Loucy (cell line): ENCODE measurements at regions not wholly inside any gene's neighbourhood (a gene's known extent, or its start where the extent isn't known, plus 50 kb on each side); places are given as distances from the start of the nearest gene placed in this dataset.

Experiments
- H2AFZ ChIP-seq: fragments of 200-600 bp; sonication (generic); 2 replicates; pipeline ENCODE4 v1.6.0; 2016; ENCODE audit warnings: antibody characterized with exemption, mild to moderate bottlenecking, low read length, moderate library complexity
- H3F3A ChIP-seq: fragments of 200-600 bp; 2 replicates; pipeline ENCODE4 v1.6.0; 2016; ENCODE audit warnings: antibody characterized with exemption, low read depth, mild to moderate bottlenecking
- H3K27me3 ChIP-seq: fragments of 200-600 bp; sonication (generic); 2 replicates; pipeline ENCODE4 v1.6.1; 2014; ENCODE audit warnings: low read length, mild to moderate bottlenecking; ENCODE audit not compliant: insufficient read depth, poor library complexity, severe bottlenecking
- H3K36me3 ChIP-seq: fragments of 200-600 bp; sonication (generic); 2 replicates; pipeline ENCODE4 v1.6.1; 2016; ENCODE audit warnings: low read length; ENCODE audit not compliant: insufficient read depth
- H3K4me1 ChIP-seq: fragments of 200-600 bp; sonication (generic); 2 replicates; pipeline ENCODE4 v1.5.1; 2014; ENCODE audit warnings: low read length, mild to moderate bottlenecking; ENCODE audit not compliant: insufficient read depth, poor library complexity, severe bottlenecking
- H3K4me2 ChIP-seq: fragments of 200-600 bp; sonication (generic); 2 replicates; pipeline ENCODE4 v1.6.0; 2014; ENCODE audit warnings: antibody characterized with exemption, low read length, low read depth, mild to moderate bottlenecking; ENCODE audit not compliant: poor library complexity, severe bottlenecking
- H3K4me3 ChIP-seq: fragments of 200-600 bp; sonication (generic); 2 replicates; pipeline ENCODE4 v1.5.1; 2014; ENCODE audit warnings: low read length, mild to moderate bottlenecking, mixed read lengths; ENCODE audit not compliant: poor library complexity, severe bottlenecking
- H3K79me2 ChIP-seq: fragments of 200-600 bp; sonication (generic); 2 replicates; pipeline ENCODE4 v1.6.1; 2014; ENCODE audit warnings: low read length; ENCODE audit not compliant: insufficient read depth
- H3K9ac ChIP-seq: fragments of 200-600 bp; sonication (generic); 2 replicates; pipeline ENCODE4 v1.6.0; 2014; ENCODE audit warnings: mild to moderate bottlenecking, low read depth, low read length, moderate library complexity; ENCODE audit not compliant: poor library complexity, severe bottlenecking
- H3K9me2 ChIP-seq: fragments of 200-600 bp; sonication (generic); replicated peaks from 2 replicates; pipeline ENCODE4 v1.6.1; 2016; ENCODE audit warnings: low read depth, low read length, mixed read lengths
- H3K9me3 ChIP-seq: fragments of 200-600 bp; sonication (generic); 2 replicates; pipeline ENCODE4 v1.6.1; 2014; ENCODE audit warnings: mild to moderate bottlenecking, antibody characterized with exemption, low read length, low read depth; ENCODE audit not compliant: insufficient read depth
- H4K20me1 ChIP-seq: fragments of 200-600 bp; sonication (generic); 2 replicates; pipeline ENCODE4 v1.6.0; 2014; ENCODE audit warnings: antibody characterized with exemption, low read length, mild to moderate bottlenecking; ENCODE audit not compliant: insufficient read depth, poor library complexity, severe bottlenecking
- CTCF ChIP-seq: fragments of 200-600 bp; sonication (generic); conservative IDR thresholded peaks from 2 replicates; pipeline ENCODE4 v1.5.1; 2014; ENCODE audit warnings: mild to moderate bottlenecking, antibody characterized with exemption, low read length
- EZH2phosphoT487 ChIP-seq: fragments of 200-600 bp; IDR thresholded peaks from 2 replicates; pipeline ENCODE4 v1.6.1; 2018; ENCODE audit warnings: antibody characterized with exemption, mild to moderate bottlenecking, moderate library complexity, borderline replicate concordance

- H2AFZ ChIP-seq: no peak overlapping the region
- no peak overlapping the region for H3K9ac ChIP-seq
- H3K4me1 ChIP-seq: no peaks in the 10 kb centered on the region
- H3F3A ChIP-seq: no peaks in the 10 kb centered on the region
- no peaks in the 10 kb centered on the region for H3K9me3 ChIP-seq
- no peaks in the 10 kb centered on the region for H4K20me1 ChIP-seq
- H3K27me3 ChIP-seq: no peaks in the 10 kb centered on the region
- H3K4me2 ChIP-seq: no peak overlapping the region
- TF ChIP-seq EZH2phosphoT487: no peak
- H3K36me3 ChIP-seq: no peaks in the 10 kb centered on the region
- H3K9me2 ChIP-seq: no peaks in the 10 kb centered on the region
- no peaks in the 10 kb centered on the region for H3K79me2 ChIP-seq
- H3K4me3 ChIP-seq: no peak overlapping the region
These were observed 172.6 kb upstream of the CDH13 start for GRCh38 chr16:82454152-82454551.

- Histone ChIP-seq H3K27me3 (no peaks in the 10 kb centered on the region), H3K79me2 (no peaks in the 10 kb centered on the region), H3K4me3 (no peak overlapping the region), H3K4me2 (no peak overlapping the region), H2AFZ (no peak overlapping the region), H3K36me3 (no peaks in the 10 kb centered on the region), H3K9me3 (no peaks in the 10 kb centered on the region), H3K9me2 (no peaks in the 10 kb centered on the region), H3K9ac (no peak overlapping the region), H3K4me1 (no peaks in the 10 kb centered on the region), H4K20me1 (no peaks in the 10 kb centered on the region), H3F3A (no peaks in the 10 kb centered on the region)
- TF ChIP-seq CTCF (no peak), EZH2phosphoT487 (no peak)
These were observed 174.6 kb upstream of the CDH13 start for GRCh38 chr16:82452004-82452756.

- no peaks in the 10 kb centered on the region for H3K27me3 ChIP-seq
- no peaks in the 10 kb centered on the region for H3K4me1 ChIP-seq
- H3K4me3 ChIP-seq: no peak overlapping the region
- H3K4me2 ChIP-seq: no peak overlapping the region
- no peaks in the 10 kb centered on the region for H4K20me1 ChIP-seq
- H3K9me2 ChIP-seq: no peaks in the 10 kb centered on the region
- H2AFZ ChIP-seq: no peak overlapping the region
- H3F3A ChIP-seq: no peaks in the 10 kb centered on the region
- H3K9me3 ChIP-seq: no peaks in the 10 kb centered on the region
- H3K9ac ChIP-seq: no peak overlapping the region
- H3K36me3 ChIP-seq: no peaks in the 10 kb centered on the region
- TF ChIP-seq EZH2phosphoT487: no peak
- TF ChIP-seq CTCF: no peak
- no peaks in the 10 kb centered on the region for H3K79me2 ChIP-seq
These were observed 175.3 kb upstream of the CDH13 start for GRCh38 chr16:82451449-82451848.

GRCh38 chr16:82440336-82440735 is 186.4 kb upstream of the CDH13 start:
- no peaks in the 10 kb centered on the region for H4K20me1 ChIP-seq
- H3K36me3 ChIP-seq: no peaks in the 10 kb centered on the region
- TF ChIP-seq CTCF: no peak
- no peak for TF ChIP-seq EZH2phosphoT487
- no peak overlapping the region for H2AFZ ChIP-seq
- no peak overlapping the region for H3K4me2 ChIP-seq
- H3K9me3 ChIP-seq: no peaks in the 10 kb centered on the region
- no peaks in the 10 kb centered on the region for H3K9me2 ChIP-seq
- H3K4me1 ChIP-seq: no peaks in the 10 kb centered on the region
- H3K9ac ChIP-seq: no peak overlapping the region
- no peaks in the 10 kb centered on the region for H3K27me3 ChIP-seq
- H3F3A ChIP-seq: no peaks in the 10 kb centered on the region
- no peaks in the 10 kb centered on the region for H3K79me2 ChIP-seq
- H3K4me3 ChIP-seq: no peak overlapping the region
